HG03432 (cell line): ENCODE measurements at regions not wholly inside any gene's neighbourhood (a gene's known extent, or its start where the extent isn't known, plus 50 kb on each side); places are given as distances from the start of the nearest gene placed in this dataset.
"Not testable (repeated sequence)": the region's sequence is repeated elsewhere in the genome, so short reads cannot be mapped to it uniquely, and the experiment has no call there.

Source experiments
- ATAC-seq: cut with Tn5 transposase; IDR thresholded peaks from one replicate; pipeline ENCODE4 v1.9.1; 2021; ENCODE audit warnings: mild to moderate bottlenecking, moderate library complexity; ENCODE audit not compliant: unreplicated experiment

DNA sequence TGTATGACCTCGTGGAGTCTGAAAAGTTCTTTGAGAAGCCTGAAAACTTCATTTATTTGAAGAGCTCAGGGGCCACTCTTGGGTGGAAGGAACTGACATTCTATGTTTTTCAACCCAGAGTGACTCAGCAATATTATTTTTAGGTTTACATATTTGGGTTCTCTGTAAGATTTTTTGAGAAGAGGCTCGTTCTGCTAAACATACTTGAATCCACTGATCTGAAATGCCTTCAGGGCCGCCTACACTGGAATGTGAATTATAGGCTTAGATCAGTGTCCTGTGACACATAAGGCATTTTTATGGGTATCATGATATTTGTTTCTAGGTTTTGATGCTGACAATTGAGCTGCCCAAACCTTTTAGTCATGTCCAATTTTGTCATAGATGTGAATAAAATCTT is 86.2 kb downstream of the PSAT1 start:
- ATAC-seq = no peak

DNA sequence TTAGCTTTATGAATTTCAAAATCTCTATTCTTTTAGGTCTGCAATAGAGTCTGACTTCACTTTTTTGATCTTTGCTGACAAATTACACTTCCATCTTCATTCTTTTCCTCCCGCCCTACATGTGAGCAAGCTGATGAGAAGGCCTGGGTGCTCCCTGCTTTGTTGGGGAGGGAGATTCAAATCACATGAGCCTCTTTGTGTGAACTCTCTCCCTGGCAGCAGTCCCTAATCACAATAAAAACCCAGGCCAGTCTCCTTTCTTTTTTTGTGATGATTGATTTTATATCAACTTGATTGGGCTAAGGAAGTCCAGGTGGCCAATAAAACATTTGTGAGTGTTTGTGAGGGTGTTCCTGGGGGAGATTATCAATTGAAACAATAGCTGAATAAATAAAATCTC is 89.4 kb downstream of the PSAT1 start:
- ATAC-seq = no peak

DNA sequence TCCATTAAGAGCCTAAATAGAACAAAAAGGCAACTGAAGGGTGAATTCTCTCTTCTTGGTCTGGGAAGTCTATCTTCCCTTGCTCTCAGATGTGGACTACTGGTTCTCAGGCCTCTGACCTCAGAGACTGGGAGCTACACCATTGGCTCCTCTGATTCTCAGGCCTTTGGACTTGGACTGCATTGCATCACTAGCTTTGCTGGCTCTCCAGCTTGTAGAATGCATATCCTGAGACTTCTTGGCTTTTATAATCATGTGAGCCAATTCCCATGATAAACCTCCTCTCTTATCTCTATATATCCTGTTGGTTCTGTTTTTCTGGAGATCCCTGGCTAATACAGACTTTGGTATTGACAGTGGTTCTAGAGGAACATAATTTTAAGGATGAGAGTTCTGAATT is 89.8 kb downstream of the PSAT1 start:
- no peak for ATAC-seq

DNA sequence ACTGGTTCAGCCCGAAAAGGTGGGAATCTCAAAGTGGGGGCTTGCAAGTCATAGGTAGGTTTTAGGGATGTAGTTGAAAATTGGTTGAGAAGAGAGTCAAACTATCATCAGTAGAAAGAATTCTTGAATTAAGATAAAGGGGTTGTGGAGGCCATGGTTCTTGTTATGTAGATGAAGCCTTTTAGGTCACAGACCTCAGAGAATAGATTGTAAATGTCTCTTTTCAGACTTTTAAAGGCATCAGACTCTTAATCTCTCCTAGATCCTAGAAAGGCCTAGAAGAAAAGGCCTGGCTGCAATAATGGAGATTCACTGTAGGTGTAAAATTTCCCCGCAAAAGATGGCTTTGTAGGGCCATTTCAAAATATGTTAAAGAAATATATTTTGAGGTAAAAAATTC is 96.4 kb downstream of the PSAT1 start:
- no peak for ATAC-seq

DNA sequence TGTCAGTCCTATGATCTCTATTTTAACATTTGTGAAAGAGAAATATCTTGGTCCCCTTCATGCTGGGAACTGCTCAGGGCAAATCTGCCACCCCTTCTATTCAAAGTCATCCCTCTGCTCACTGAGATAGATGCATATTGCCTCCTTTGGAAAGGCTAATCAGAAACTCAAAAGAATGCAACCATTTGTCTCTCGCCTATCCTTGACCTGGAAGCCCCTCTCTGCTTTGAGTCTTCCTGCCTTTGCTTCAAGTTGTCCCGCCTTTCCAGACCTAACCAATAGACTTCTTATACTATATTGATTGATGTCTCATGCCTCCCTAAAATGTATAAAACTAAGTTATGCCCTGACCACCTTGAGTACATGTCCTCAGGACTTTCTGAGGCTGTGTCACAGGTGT is 97.0 kb downstream of the PSAT1 start:
- no peak for ATAC-seq

DNA sequence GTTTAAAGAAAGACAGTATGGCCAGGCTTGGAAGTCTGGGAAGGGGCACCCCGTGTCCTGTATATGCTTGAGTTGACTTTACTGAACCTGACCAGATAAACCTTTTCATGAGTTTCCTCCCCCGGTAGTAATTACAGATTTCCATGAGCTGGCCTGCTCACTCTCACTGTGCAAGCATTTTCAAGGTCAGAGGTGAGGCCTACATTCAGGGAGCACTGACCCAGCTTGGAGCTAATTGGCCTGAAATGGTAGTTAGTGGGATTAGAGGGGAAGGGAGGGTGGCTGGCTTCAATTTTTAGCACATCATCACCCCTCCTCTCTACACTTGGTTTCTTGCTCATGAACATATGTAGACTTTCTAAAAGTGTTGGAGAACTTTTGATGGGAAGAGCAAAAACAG is 99.2 kb downstream of the PSAT1 start:
- ATAC-seq = no peak

DNA sequence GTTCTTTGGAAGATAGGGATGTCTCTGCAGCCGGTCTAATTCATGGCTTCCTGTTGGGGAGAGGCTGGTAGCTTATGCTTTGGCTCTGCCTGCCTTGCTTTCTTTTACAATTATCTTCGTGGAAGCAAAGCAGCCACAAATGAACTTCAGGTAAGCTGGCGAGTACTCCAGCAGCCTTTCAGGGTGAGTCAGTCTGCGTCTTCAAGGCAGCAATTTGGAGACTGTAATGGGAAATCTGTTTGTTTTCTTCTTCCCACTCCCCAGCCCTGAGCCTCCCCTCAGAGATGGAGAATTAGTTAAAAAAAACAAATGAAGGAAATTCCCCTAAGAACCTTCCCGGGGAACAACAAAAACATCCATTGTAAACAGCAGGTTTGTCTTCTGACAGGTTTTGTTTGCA is 100.1 kb downstream of the PSAT1 start:
- no peak for ATAC-seq

DNA sequence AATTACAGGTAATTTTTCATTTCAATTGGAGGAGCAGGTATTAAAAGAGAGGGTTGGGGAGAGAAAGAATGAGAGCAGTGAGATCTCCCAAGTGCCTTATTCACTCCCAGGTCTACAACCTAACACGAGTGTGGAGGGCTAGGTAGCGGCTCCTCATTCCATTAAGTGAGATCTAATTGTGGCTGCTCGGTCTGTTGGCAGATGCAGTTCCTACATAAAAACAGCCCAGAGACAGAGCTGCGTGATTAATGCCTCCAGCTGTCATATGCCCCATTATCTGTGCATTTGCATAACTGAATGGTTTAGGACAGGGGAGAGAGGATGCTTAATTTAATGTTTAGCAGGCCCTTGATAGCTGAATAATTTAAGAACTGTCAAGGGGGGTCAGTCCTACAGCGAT is 100.5 kb downstream of the PSAT1 start:
- no peak for ATAC-seq

DNA sequence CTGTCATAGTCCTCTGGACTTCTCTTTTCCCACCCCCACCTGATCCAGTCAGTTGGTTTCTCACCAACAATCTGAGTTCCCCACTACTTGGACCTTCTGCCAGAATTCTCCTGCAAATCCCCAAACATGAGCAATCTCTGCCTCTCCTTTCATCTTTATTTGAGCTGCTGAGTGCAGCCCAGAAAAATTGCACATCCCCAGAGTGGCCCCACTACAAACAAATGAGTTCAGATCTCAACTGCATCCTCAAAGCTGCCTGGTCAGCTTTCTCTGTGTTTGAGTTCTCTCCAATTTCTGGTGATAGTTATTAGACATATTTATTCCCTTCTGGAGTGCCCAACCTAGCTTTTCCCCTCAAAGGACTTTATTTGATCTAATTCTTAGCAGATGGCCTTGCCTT is 102.2 kb downstream of the PSAT1 start:
- no peak for ATAC-seq

DNA sequence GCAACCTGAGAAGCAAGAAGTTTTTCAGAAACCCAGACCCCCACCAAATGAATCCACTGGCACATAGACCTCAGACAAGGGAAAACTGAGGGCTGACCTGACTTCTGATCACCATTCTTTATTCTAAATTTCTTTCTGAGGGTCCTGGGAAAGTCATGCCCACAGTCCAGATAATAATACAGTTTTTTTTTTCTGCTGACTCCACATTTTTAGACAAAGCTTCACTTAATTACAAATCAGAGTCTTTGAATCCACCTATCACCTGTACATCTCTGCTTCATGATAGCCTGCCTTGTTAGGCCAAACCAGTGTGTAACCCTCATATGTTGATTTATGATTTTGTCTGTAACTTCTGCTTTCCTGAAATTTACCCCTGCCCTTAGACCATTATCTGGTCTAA is 103.6 kb downstream of the PSAT1 start:
- no peak for ATAC-seq

DNA sequence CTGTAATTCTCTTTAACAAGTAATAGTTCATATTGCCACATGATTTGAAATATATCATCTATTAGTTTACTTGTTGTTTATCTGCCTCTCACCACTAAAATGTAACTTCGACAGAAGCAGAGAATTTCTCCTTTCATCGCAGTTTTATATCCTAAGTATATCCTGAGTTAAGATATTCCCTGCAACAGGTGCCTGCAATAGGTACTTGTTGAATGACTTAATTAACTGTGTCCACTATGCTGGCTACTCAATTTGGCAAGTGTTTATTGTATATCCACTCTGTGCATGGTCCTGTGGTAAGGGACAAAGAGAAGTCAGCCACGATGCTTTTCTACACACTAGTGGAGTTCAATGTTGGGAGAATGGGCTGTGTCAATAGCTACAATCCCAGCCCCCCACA is 108.5 kb downstream of the PSAT1 start:
- ATAC-seq = no peak

DNA sequence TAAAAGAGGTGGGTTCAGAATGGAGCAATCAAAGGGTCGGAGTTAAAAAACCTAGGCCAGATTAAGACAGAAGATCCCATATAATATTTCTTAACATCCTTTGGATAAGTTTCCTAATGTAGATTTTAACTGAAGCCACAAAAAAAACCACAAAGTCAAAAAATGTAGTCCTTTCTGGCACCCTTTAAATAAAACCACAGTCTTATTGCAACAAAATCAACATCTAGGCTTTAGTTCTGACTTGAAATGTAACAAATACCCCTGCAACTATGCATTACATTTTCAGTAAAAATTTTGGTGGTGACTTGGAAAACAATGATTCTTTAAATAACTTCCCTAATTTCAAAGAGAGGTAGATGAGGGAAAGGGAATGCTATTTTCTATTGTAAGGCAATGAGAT is 109.2 kb downstream of the PSAT1 start:
- ATAC-seq = no peak

DNA sequence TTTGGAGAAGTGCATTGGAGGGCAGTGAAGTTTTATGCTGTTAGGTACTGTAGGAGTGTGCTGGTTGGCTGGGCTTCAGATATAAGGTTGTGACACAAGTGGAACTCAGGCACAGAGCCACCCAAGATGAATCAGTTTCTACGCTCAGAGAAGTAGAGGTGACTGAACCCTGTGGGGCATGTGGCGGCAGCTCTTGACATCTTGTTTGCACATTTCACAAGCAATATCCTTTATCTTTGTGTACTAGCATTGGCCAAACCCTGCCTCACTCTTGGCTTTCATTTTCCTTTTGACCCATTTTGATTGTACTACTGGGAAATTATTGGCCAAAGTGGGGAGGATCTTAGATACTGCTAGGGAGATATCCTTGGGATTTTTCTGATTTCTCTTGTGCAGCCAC is 110.0 kb downstream of the PSAT1 start:
- ATAC-seq = no peak

DNA sequence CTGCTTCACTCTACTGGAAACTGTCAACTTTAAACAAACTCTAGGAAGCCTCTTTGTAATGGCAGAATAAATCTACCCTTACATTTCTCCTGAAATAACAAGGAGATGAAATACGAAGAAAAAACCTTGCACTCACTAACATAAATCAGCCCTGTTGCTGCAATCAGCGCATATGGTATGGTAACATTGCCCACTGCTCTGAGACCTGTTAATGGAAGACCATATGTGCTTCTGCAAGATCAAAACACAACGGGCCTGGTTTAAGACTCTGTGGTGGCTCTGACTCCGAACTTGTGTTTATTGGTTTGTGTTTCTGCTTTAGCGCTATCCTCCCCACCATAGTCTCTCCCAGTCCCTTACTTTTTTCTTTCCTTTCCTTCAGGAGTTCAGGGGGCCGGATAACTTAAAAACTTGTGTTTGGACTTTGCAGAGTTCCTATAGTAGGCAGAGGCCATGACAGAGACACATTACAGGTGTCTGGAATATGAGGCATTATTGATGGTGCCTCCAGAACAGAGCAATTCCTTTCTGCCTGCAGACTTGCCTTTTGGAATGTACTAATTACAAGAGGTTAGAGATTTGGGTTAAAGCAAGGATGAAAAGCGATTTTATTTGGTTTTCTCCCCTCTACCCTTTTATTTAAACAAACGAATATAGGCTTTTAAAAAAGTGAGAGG is 110.8 kb downstream of the PSAT1 start:
- no peak for ATAC-seq

DNA sequence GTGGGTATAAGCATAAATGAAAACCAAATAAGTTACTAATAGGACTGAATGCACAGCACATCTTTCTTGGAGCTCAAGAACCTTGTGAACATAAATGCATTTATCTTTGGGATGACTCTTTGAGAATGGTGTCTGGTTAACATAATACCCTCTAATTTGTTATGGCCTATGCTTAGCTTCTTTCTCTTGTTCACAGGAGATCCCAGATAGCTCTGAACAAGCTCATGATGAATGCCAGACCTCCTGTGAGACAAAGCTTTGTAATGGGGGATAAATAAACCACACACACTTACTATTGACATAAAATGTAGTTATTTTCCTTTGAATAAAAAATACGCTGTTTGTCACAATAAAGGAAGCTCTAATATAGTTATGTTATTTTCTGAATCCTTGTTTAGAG is 111.5 kb downstream of the PSAT1 start:
- no peak for ATAC-seq

DNA sequence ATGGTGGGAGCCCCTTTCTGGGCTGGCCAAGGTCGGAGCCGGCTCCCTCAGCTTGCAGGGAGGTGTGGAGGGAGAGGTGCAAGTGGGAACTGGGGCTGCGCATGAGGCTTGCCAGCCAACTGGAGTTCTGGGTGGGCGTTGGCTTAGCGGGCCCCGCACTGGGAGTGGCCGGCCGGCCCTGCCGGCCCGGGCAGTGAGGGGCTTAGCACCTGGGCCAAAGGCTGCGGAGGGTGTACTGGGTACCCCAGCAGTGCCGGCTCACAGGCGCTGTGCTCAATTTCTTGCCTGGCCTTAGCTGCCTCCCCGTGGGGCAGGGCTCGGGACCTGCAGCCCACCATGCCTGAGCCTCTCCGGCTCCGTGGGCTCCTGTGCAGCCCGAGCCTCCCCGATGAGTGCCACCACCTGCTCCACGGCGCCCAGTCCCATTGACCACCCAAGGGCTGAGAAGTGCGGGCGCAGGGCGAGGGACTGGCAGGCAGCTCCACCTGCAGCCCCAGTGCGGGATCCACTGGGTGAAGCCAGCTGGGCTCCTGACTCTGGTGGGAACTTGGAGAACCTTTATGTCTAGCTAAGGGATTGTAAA is 113.1 kb downstream of the PSAT1 start:
- ATAC-seq = not testable (repeated sequence)

DNA sequence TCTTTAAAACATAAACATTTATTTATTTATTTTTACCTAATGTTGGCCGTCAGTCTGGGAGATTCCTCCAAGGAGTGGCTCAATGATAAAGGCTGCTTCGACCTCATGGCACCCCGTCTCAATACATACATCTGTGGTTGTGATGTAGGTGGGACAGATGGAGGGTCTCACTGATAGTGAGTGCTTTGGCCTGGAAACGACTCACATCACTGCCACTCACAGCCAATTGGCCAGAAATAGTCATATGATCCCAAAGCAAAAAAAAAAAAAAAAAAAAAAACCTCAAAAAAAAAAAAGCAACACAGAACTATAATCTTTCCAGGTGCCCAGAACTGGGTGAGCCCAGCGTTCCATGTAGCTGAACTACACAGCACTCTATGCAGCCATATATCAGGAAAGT is 125.4 kb downstream of the PSAT1 start:
- ATAC-seq = no peak

DNA sequence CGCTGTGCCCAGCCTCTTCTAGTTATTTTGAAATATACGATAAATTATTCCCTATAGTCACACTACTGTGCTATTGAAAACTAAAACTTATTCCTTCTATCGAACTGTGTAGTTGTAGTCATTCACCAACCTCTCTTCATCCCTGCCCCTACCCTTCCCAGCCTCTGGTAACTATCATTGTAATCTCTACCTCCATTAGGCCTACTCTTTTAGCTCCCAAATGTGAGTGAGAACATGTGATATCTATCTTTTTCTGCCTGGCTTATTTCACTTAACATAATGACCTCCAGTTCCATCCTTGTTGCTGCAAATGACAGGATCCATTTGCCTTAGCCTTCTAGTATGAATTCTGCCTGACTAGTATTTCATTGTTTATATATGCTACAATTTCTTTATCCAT is 127.4 kb downstream of the PSAT1 start:
- ATAC-seq = no peak

DNA sequence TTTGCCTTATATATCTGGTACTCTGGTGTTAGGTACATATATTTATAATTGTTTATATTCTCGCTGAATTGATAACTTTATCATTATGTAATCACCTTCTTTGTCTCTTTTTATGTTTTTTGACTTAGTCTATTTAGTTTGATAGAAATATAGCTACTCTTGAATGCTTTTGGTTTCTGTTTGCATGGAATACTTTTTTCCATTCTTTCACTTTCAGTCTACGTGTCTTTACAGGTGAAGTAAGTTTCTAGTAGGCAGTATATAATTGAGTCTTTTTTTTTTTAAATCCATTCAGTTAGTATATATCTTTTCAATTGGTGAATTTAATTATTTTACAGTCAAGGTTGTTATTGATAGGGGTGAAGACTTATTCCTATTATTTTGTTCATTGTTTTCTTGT is 131.7 kb downstream of the PSAT1 start:
- no peak for ATAC-seq

DNA sequence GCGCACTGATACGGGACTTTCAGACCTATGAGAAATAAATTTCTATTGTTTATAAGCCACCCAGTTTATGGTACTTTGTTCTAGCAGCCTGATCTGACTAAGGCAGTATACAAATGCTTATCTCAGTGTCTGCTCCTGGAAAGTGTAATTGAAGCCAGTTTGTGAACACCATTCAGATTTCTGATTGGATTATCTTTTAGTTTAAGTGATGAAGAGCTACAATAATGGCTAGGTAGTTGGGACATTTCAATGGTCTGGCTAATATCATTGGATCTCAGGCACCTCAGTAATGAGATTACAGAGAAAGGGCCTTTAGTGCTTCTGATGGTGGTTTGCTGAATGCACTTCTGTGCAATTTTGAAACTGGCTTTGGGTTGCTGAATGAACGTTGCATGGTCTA is 133.5 kb downstream of the PSAT1 start:
- no peak for ATAC-seq

DNA sequence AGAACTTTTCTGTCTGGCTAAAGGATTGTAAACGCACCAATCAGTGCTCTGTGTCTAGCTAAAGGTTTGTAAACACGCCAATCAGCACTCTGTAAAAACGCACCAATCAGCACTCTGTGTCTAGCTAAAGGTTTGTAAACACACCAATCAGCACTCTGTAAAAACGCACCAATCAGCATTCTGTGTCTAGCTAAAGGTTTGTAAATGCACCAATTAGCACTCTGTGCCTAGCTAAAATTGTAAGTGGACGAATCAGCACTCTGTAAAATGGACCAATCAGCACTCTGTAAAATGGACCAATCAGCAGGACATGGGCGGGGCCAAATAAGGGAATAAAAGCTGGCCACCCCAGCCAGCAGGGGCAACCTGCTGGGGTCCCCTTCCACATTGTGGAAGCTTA is 134.1 kb downstream of the PSAT1 start:
- ATAC-seq = not testable (repeated sequence)

DNA sequence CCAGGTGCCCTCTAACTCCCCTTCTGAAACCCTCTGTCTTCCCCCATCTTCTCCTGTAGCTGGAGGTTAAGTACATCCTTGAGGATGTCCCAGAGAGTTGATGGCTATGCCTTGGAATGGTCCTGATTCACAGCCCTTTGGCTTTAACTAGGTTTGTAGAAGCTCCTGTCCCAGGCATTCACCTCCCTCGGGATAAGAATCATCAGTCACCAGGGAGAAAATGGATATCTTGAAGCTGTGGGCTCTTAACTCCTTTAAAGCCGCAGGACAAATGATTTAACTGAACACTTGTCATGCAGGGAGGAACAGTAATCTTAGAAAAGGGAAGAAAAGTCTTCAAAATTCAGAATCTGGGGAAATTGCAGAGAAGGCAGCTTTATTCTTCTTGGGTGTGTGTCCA is 139.9 kb downstream of the PSAT1 start:
- ATAC-seq = no peak

DNA sequence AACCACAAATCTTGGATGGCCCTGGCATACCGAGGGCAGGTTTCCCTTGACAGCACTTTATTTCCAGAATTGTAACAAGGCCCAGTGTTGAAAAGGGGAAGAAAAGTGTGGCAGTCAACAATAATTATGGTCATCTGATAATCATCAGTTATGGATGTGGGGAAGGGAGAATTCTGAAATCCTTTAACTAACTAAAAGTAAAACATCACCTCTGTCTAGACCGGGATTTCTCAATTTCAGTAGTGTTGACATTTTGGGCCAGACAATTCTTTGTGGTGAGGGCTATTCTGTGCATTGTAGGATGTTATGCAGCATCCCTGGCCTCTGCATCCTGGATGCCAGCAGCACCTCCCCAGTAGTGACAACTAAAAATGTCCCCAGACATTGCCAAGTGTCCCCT is 140.4 kb downstream of the PSAT1 start:
- ATAC-seq = no peak
